ENCODE measurements at regions not wholly inside any gene's neighbourhood (a gene's known extent, or its start where the extent isn't known, plus 50 kb on each side); places are given as distances from the start of the nearest gene placed in this dataset.
"Not testable (repeated sequence)": the region's sequence is repeated elsewhere in the genome, so short reads cannot be mapped to it uniquely, and the experiment has no call there.

GRCh38 chr12:68387338-68387737 lies 55.2 kb upstream of the MDM1 start:
- Histone ChIP-seq H4K20me1 (no peaks in the 10 kb centered on the region), H3K9ac (no peak overlapping the region), H3K9me3 (replicated peaks in 1 of 11) (peaks cover 14 to 26% (median 18%) of the 10 kb centered on the region in 11 experiments), H3K4me2 (no peak overlapping the region), H3K36me3 (peaks cover 0 to 7% (median 0%) of the 10 kb centered on the region in 11 experiments; a peak in 2 of 22 replicates), H3K27ac (no peak overlapping the region), H3K27me3 (no peaks in the 10 kb centered on the region), H3K4me1 (peaks cover under 1 to 27% (median 17%) of the 10 kb centered on the region in 10 experiments; a peak in 18 of 20 replicates), H3K4me3 (no peak overlapping the region)
- no peak for TF ChIP-seq Cebpa-rat (IDR thresholded peaks at IDR 0.05)

- Histone ChIP-seq H3K36me3 (peaks cover 0 to 7% (median 0%) of the 10 kb centered on the region in 11 experiments; a peak in 2 of 22 replicates), H3K27ac (no peak overlapping the region), H3K4me1 (peaks cover 0 to 14% (median 8%) of the 10 kb centered on the region in 10 experiments; a peak in 15 of 20 replicates), H3K4me3 (no peak overlapping the region; a peak in 1 of 20 replicates), H3K4me2 (no peak overlapping the region), H3K9me3 (replicated peaks in 1 of 11) (peaks cover 11 to 18% (median 16%) of the 10 kb centered on the region in 11 experiments), H3K9ac (no peak overlapping the region), H3K27me3 (no peaks in the 10 kb centered on the region), H4K20me1 (no peaks in the 10 kb centered on the region)
- no peak for TF ChIP-seq Cebpa-rat (IDR thresholded peaks at IDR 0.05)
Observed at GRCh38 chr12:68389305-68389704, 57.1 kb upstream of the MDM1 start.

DNA sequence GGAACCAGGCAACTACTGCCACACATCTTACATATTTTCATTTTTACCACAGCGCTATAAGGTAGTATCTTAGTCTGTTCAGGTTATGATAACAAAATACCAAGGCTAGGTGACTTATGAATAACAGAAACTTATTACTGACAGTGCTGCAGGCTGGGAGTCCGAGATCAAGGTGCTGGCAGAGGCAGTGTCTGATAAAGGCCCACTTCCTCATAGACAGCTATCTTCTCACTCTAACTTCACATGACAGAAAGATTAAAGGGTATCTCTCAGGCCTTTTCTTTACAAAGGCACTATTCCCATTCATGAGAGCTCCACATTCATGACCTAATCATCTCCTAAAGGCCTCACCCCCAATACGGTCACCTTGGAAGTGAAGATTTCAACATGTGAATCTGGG lies 59.8 kb upstream of the MDM1 start:
- H3K36me3 ChIP-seq, result peaks cover 0 to 7% (median 0%) of the 10 kb centered on the region in 11 experiments; a peak in 2 of 22 replicates
- no peak overlapping the region for H3K4me3 ChIP-seq
- no peak overlapping the region for H3K9ac ChIP-seq
- H3K4me2 ChIP-seq, result no peak overlapping the region
- H3K27me3 ChIP-seq, result no peaks in the 10 kb centered on the region
- no peaks in the 10 kb centered on the region for H4K20me1 ChIP-seq
- H3K9me3 ChIP-seq (replicated peaks in 1 of 11), result peaks cover 11 to 23% (median 17%) of the 10 kb centered on the region in 11 experiments
- peaks cover 0 to 14% (median 8%) of the 10 kb centered on the region in 10 experiments; a peak in 10 of 20 replicates for H3K4me1 ChIP-seq
- no peak for TF ChIP-seq Cebpa-rat (IDR thresholded peaks at IDR 0.05)
- no peak overlapping the region for H3K27ac ChIP-seq

- H3K9me3 ChIP-seq (replicated peaks in 1 of 11), result peaks cover 14 to 25% (median 17%) of the 10 kb centered on the region in 11 experiments
- no peak overlapping the region for H3K4me2 ChIP-seq
- no peak overlapping the region for H3K9ac ChIP-seq
- H4K20me1 ChIP-seq, result no peaks in the 10 kb centered on the region
- H3K4me1 ChIP-seq, result peaks cover 0 to 14% (median 8%) of the 10 kb centered on the region in 10 experiments; a peak in 10 of 20 replicates
- H3K4me3 ChIP-seq, result no peak overlapping the region
- peaks cover 0 to 7% (median 0%) of the 10 kb centered on the region in 11 experiments; a peak in 2 of 22 replicates for H3K36me3 ChIP-seq
- H3K27ac ChIP-seq, result no peak overlapping the region
- no peak for TF ChIP-seq Cebpa-rat (IDR thresholded peaks at IDR 0.05)
- H3K27me3 ChIP-seq, result no peaks in the 10 kb centered on the region
Observed at GRCh38 chr12:68392376-68392775, 60.2 kb upstream of the MDM1 start.

DNA sequence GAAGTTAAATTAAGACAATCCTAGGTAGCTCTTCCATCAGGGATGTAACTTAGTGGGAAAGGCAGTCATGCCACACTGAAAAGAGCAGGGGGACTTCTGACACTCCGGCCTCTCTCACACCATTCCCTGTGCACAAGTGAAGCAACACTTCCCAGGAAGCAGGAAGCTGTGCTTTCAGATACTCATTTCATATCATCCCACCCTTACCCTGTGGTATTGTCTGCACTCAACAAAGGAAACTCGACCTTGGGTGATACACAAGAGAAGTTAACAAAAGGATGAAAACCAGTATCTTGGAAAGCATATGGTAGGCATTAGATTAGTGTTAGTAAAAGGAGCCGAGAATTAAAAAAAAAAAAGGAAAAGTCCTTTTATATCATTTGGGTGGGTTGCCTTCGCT lies 61.3 kb upstream of the MDM1 start:
- H3K4me2 ChIP-seq, result no peak overlapping the region
- peaks cover 0 to 14% (median 8%) of the 10 kb centered on the region in 10 experiments; a peak in 10 of 20 replicates for H3K4me1 ChIP-seq
- H3K9me3 ChIP-seq (replicated peaks in 1 of 11), result peaks cover 14 to 25% (median 17%) of the 10 kb centered on the region in 11 experiments
- H3K9ac ChIP-seq, result no peak overlapping the region
- H3K27ac ChIP-seq, result no peak overlapping the region
- no peaks in the 10 kb centered on the region for H4K20me1 ChIP-seq
- H3K4me3 ChIP-seq, result no peak overlapping the region
- peaks cover 0 to 7% (median 0%) of the 10 kb centered on the region in 11 experiments; a peak in 2 of 22 replicates for H3K36me3 ChIP-seq
- TF ChIP-seq Cebpa-rat (IDR thresholded peaks at IDR 0.05), result no peak
- no peaks in the 10 kb centered on the region for H3K27me3 ChIP-seq

DNA sequence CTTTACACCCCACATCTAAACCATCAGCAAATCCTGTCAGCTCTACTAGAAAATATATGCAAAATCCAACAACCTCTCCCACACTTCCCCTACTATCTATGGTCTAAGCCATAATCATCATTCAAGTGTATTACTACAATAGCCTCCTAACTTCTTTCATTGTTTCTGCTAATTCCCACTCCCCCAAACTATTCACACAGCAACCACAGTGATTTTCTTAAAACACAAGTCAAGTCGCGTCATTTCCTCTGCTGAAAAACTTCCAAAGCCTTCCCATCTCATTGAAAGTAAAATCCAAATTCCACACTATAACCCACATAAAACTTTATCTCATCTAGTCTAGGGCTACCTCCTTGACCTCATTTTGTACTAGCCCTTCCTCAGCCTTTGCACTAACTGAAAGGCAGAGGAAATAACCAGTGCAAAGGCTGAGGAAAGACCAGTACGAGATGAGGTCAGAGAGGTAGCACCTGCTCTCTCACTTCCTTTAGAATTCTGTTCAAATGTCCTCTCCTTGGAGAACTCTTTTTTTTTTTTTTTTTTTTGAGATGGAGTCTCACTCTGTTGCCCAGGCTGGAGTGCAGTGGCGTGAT lies 65.5 kb upstream of the MDM1 start:
- Histone ChIP-seq H3K4me1 (peaks cover 0 to 8% (median 0%) of the 10 kb centered on the region in 10 experiments; a peak in 3 of 20 replicates), H3K4me3 (no peak overlapping the region), H3K27ac (no peak overlapping the region), H4K20me1 (no peaks in the 10 kb centered on the region), H3K9ac (no peak overlapping the region), H3K4me2 (no peak overlapping the region), H3K9me3 (replicated peaks in 1 of 11) (peaks cover 0 to 18% (median 0%) of the 10 kb centered on the region in 11 experiments; a peak in 7 of 22 replicates), H3K36me3 (no peaks in the 10 kb centered on the region), H3K27me3 (no peaks in the 10 kb centered on the region)
- TF ChIP-seq Cebpa-rat (IDR thresholded peaks at IDR 0.05), result no peak

DNA sequence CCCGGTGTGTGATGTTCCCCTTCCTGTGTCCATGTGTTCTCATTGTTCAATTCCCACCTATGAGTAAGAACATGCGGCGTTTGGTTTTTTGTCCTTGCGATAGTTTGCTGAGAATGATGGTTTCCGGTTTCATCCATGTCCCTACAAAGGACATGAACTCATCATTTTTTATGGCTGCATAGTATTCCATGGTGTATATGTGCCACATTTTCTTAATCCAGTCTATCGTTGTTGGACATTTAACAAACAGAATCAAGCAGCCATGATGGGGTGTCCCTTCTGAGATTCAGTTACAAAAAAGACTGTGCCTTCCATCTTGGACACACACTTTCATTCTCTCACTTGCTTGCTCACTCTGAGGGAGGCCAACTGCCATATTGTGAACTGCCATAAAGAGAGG lies 66.5 kb upstream of the MDM1 start:
- peaks cover 0 to 18% (median 0%) of the 10 kb centered on the region in 11 experiments; a peak in 7 of 22 replicates for H3K9me3 ChIP-seq (replicated peaks in 1 of 11)
- not testable (repeated sequence) for H4K20me1 ChIP-seq, H3K9ac ChIP-seq, H3K27ac ChIP-seq, H3K27me3 ChIP-seq, H3K4me2 ChIP-seq, H3K4me3 ChIP-seq, H3K36me3 ChIP-seq
- H3K4me1 ChIP-seq, result peaks cover 0 to 10% (median 0%) of the 10 kb centered on the region in 10 experiments; a peak in 3 of 20 replicates

DNA sequence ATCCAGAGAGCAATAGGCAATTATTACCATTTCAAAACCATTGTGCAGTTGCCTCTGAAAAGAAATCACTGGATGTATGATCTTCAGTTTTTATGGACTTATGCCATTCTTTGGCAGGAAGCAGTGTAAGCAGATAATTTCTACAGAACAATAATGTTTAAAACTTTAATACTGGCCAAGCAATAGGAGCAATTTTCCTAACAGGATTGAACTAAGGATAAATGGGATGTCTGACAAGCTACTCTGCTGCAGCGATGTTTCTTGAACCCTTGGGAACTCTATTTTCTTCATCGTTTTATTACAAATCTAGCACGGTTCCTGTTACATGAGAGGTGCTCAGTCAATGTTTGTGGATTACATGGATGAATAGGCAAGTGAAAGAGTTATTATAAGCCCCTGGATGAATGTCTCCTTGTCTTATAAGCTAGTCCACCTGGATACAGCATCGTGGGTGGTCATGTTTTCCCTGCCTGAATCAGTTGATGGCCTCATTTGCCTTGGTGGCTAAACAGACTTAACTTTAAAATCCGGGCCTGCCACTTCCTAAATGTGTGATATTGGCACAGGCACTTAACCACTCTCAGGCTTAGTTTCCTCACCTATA lies 68.2 kb upstream of the MDM1 start:
- H3K36me3 ChIP-seq, result no peaks in the 10 kb centered on the region
- no peaks in the 10 kb centered on the region for H4K20me1 ChIP-seq
- peaks cover 4 to 26% (median 5%) of the 10 kb centered on the region in 10 experiments for H3K4me1 ChIP-seq
- H3K9me3 ChIP-seq (replicated peaks in 1 of 11), result peaks cover 0 to 18% (median 0%) of the 10 kb centered on the region in 11 experiments; a peak in 7 of 22 replicates
- no peak overlapping the region for H3K27ac ChIP-seq
- H3K9ac ChIP-seq, result no peak overlapping the region
- H3K4me3 ChIP-seq, result no peak overlapping the region
- no peak overlapping the region for H3K4me2 ChIP-seq
- no peaks in the 10 kb centered on the region for H3K27me3 ChIP-seq
- TF ChIP-seq Cebpa-rat (IDR thresholded peaks at IDR 0.05), result no peak

GRCh38 chr12:68402422-68402821 lies 70.3 kb upstream of the MDM1 start:
- Histone ChIP-seq H3K27ac (no peak overlapping the region), H3K4me2 (no peak overlapping the region), H3K4me1 (peaks cover 8 to 39% (median 15%) of the 10 kb centered on the region in 10 experiments), H3K9ac (no peak overlapping the region), H4K20me1 (no peaks in the 10 kb centered on the region), H3K27me3 (no peaks in the 10 kb centered on the region), H3K36me3 (no peaks in the 10 kb centered on the region), H3K4me3 (no peak overlapping the region), H3K9me3 (replicated peaks in 1 of 11) (peaks cover 0 to 18% (median 0%) of the 10 kb centered on the region in 11 experiments; a peak in 6 of 22 replicates)
- TF ChIP-seq Cebpa-rat (IDR thresholded peaks at IDR 0.05), result no peak
